Omental fat pad (tissue), 3 donors: ENCODE measurements at regions not wholly inside any gene's neighbourhood (a gene's known extent, or its start where the extent isn't known, plus 50 kb on each side); places are given as distances from the start of the nearest gene placed in this dataset.

Experiments used
- ATAC-seq: fragments of 150-250 bp; one replicate; pipeline ENCODE4 v1.9.1; 2016; ENCODE audit warnings: mild to moderate bottlenecking, moderate library complexity; ENCODE audit not compliant: low FRiP score
- DNase-seq: peaks from one replicate; pipeline ENCODE4 v3.0.0-alpha.2; 2019; ENCODE audit warnings: low spot score
- TF ChIP-seq, protein P1 (sequence below), 3 donors: fragments of 450-650 bp; IDR thresholded peaks; one replicate each; pipeline ENCODE4 v1.5.1; 2016 to 2017; ENCODE audit warnings: antibody characterized with exemption in 3 of 3, mild to moderate bottlenecking in 3 of 3, moderate library complexity in 2 of 3

DNA sequence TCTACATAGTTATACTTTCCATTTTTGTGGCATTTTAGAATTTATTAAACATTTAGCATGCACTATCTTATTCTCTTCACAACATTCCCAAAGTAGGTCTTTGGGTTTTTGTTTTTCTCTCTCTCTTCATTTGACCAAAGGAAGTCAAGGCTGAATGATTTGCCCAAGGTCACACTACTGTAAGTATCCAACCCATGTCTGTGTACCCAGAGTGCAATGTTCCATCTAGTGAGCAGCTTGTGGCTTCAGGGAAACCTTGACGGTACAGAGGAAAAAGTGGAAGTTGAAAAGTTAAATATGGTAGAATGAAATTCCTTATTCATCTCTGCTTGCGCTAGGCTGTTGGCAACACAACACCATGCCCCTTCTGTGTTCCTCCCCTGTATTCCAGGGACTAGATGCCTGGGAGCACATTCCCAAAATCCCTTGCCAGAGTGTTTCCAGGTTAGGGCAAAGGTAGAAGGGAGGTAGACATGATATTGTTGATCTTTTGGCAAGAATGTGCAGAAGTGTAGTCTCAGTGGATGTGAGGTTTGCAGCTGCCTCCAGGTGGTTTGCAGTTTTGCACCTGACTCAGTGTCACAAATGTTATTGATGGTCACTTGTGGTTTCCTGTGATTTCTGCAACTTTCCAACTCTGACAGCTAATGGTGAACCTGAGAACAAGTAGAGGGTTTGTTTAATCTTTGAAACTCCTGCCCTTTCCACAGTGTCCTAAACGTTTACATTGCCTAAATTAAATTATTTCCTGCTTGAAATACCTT lies 196.7 kb downstream of the RMST start:
- TF ChIP-seq, protein P1, sequence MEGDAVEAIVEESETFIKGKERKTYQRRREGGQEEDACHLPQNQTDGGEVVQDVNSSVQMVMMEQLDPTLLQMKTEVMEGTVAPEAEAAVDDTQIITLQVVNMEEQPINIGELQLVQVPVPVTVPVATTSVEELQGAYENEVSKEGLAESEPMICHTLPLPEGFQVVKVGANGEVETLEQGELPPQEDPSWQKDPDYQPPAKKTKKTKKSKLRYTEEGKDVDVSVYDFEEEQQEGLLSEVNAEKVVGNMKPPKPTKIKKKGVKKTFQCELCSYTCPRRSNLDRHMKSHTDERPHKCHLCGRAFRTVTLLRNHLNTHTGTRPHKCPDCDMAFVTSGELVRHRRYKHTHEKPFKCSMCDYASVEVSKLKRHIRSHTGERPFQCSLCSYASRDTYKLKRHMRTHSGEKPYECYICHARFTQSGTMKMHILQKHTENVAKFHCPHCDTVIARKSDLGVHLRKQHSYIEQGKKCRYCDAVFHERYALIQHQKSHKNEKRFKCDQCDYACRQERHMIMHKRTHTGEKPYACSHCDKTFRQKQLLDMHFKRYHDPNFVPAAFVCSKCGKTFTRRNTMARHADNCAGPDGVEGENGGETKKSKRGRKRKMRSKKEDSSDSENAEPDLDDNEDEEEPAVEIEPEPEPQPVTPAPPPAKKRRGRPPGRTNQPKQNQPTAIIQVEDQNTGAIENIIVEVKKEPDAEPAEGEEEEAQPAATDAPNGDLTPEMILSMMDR (IDR thresholded peaks at IDR 0.05) = no peak
- no peak for ATAC-seq

DNA sequence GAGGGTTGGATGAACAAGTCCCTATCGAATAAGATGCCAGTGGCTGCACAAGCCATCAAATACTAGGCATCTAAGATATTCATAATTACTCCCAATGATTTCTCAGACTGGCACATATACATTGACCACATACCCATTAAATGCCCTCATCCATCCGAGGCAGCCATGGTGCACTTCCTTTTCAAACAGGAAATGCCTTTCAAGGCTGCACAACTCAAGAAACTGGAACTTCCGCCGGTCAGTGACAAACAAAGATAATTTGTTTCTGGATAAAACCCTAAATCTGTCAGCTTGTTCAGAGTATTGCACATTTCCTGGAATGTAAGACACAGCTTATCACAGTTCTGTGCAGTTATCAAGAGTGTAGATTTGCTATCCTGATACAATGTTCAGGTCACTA lies 203.7 kb downstream of the RMST start:
- TF ChIP-seq, protein P1 (IDR thresholded peaks at IDR 0.05) = no peak
- DNase-seq (no peak), ATAC-seq (no peak)

More for the DNA sequence above, 196.7 kb downstream of the RMST start:
- DNase-seq = no peak

DNA sequence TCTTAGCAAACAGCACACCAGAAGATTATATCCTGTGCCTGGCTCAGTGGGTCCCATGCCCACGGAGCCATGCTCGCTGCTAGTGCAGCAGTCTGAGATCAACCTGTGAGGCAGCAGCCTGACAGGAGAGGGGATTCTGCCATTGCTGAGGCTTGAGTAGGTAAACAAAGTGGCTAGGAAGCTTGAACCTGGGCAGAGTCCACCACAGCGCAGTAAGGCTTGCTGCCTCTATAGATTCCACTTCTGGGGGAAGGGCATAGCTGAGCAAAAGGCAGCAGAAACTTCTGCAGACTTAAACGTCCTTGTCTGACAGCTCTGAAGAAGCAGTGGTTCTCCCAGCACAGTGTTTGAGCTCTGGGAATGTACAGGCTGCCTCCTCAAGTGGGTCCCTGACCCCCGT lies 210.3 kb downstream of the RMST start:
- DNase-seq = no peak
- TF ChIP-seq, protein P1 (IDR thresholded peaks at IDR 0.05) = no peak
- no peak for ATAC-seq

DNA sequence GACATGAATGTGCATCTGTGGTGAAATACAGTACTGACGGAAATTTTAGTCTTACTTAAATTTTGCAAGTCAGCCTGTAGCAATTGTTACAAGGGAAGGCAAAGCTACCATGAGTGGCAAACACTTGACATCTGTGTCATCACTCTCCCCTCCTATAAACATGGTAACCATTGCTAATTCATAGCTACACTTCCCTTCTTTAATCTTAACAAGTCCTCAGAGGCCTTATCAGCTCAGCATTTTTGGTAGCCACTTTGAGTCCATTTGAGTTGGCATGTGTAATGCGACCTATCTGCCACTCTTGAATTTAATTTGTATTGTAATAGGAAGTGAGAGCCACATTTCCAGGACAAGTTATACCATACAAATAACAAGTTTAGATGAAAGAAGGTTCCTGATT lies 218.1 kb downstream of the RMST start:
- DNase-seq = no peak
- ATAC-seq = no peak
- TF ChIP-seq, protein P1 (IDR thresholded peaks at IDR 0.05) = no peak

DNA sequence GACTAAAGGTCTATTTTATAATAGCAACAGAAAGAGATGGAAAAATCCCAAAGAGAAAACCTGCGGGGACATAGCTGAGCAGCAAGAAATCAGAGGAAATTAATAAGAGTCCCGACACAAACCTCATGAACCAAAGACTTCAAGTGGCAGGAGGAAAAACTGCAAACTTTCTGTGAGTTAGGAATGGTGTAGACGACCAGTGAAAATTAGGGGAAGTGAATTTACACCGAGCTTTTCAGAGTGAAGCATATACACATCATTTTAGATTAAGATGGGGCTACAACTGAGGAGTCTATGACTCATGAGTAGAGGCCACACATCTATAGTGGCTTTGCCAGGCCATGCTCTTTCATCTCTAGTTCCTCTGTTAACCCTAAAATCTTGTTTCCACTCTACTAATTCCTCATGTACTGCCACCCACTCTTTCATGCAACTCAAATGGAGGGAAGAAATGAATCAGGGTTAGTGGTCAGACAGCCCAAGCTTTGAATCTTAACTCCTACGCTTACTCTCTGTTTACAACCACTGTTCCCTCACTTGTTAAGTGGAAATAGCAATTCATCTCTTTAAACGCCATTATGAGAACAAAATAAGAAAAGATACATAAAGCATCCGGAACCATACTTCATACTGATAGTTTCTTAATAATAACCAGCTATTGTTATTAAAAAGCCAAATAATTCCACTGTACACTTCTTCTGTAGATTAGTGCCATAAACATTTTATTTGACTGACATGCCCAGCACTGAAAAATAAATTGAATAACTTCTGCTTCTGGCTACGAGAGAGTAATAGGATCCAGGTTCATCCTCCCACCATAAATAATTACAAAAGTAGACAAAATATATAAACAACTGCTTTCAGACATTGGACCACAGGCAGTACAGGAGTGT lies 219.3 kb downstream of the RMST start:
- ATAC-seq = no peak
- no peak for DNase-seq
- TF ChIP-seq, protein P1 (IDR thresholded peaks at IDR 0.05) = no peak

DNA sequence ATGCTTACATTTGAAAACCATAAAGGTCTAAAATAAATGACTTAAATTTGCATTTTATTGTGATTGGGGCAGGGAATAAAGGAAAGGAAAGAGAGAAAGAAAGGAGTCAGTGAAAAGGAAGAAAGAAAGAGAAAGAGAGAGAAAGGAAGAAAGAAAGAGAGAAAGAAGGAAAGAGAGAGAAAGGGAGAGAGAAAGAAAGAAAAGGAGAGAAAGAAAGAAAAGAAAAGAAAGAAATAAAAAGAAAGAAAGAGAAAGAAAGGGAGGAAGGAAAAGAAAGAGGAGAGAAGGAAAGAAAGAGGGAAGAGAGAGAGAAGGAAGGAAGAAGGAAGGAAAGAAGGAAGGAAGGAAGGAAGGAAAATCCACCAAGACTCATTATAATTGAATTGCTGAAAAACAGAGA lies 222.8 kb downstream of the RMST start:
- TF ChIP-seq, protein P1 (IDR thresholded peaks at IDR 0.05) = no peak
- no peak for ATAC-seq
- DNase-seq = no peak
